Psoas muscle (tissue), 7 donors: ENCODE measurements at regions not wholly inside any gene's neighbourhood (a gene's known extent, or its start where the extent isn't known, plus 50 kb on each side); places are given as distances from the start of the nearest gene placed in this dataset.

ENCODE experiments used
- ATAC-seq, 4 donors: fragments of 200-7000 bp; cut with Tn5 transposase; one replicate each; pipeline ENCODE4 v1.9.1; 2020; ENCODE audit warnings: moderate library complexity in 3 of 4, mild to moderate bottlenecking in 2 of 4
- DNase-seq, 2 donors: peaks; one replicate each; pipeline ENCODE4 v3.0.0-alpha.2; 2020
- H3K27ac ChIP-seq: fragments of 200-600 bp; one replicate; pipeline ENCODE4 v1.8.0; 2022
- H3K27me3 ChIP-seq, 3 donors: fragments of 200-600 bp in 1 of 3; one replicate each; pipeline versions ENCODE4 v1.6.1 to v1.8.0; 2013 to 2022; ENCODE audit warnings: low read length in 2 of 3, mild to moderate bottlenecking in 2 of 3, moderate library complexity in 1 of 3; ENCODE audit not compliant: insufficient read depth in 3 of 3
- H3K36me3 ChIP-seq, 2 donors: fragments of 200-600 bp in 1 of 2; one replicate each; pipeline versions ENCODE4 v1.6.1 to v1.8.0; 2013 to 2022; ENCODE audit warnings: low read depth in 1 of 2, mild to moderate bottlenecking in 1 of 2, moderate library complexity in 1 of 2; ENCODE audit not compliant: insufficient read depth in 1 of 2
- H3K4me1 ChIP-seq: fragments of 200-600 bp; one replicate; pipeline ENCODE4 v1.8.0; 2022
- H3K4me3 ChIP-seq: fragments of 200-600 bp; one replicate; pipeline ENCODE4 v1.8.0; 2022; ENCODE audit warnings: mild to moderate bottlenecking
- H3K9me3 ChIP-seq: fragments of 200-600 bp; one replicate; pipeline ENCODE4 v1.8.0; 2022
- CTCF ChIP-seq: fragments of 200-600 bp; IDR thresholded peaks from one replicate; pipeline ENCODE4 v1.8.0; 2022; ENCODE audit warnings: antibody characterized with exemption
- WGBS, 3 donors: extraction: QIAGEN DNeasy Blood & Tissue Kit; methylation state at CpG; one replicate each; pipeline versions ENCODE4 v1.1.6 to v1.1.7; 2013; 5-methylcytosine and 5-hydroxymethylcytosine counted together
- intact Hi-C, 2 donors: fragments of 100-400 bp; cut with DNase I; formaldehyde crosslinking; loops; one replicate each; pipeline versions ENCODE4 v1.11.0 to v1.14.2; 2022
- donor health status: healthy with polysubstance abuse.
- donor health status: DM: no; HTN: no; CAD: no; lungs with moderate emphysema.
- donor health status: Bipolar disorder and iron deficiency.
- donor health status: healthy.
- donor health status: DM: yes; HTN: yes; CAD: no.
- donor health status: DM: no; HTN: no; CAD: no.
- donor health status: DM: yes; HTN: yes; CAD: no.

- no peak for DNase-seq
- intact Hi-C loops = no loop called here
- no peaks in the 10 kb centered on the region for H3K9me3 ChIP-seq
- H3K27me3 ChIP-seq = peaks cover 0 to 19% (median 5%) of the 10 kb centered on the region in 3 donors
- no peaks in the 10 kb centered on the region for H3K36me3 ChIP-seq
- no peaks in the 10 kb centered on the region for H3K4me1 ChIP-seq
- TF ChIP-seq CTCF = no peak
- no peak overlapping the region for H3K27ac ChIP-seq
- no peak for ATAC-seq
- H3K4me3 ChIP-seq = no peak overlapping the region
These were observed 226.8 kb upstream of the HMGA2 start for GRCh38 chr12:65597527-65597926.

- H3K9me3 ChIP-seq = no peaks in the 10 kb centered on the region
- intact Hi-C loops = no loop called here
- H3K36me3 ChIP-seq = no peaks in the 10 kb centered on the region
- no peak overlapping the region for H3K27ac ChIP-seq
- TF ChIP-seq CTCF = no peak
- ATAC-seq (no peak), DNase-seq (no peak)
- peaks cover 0 to 19% (median 5%) of the 10 kb centered on the region in 3 donors for H3K27me3 ChIP-seq
- no peak overlapping the region for H3K4me3 ChIP-seq
- peaks cover 5% of the 10 kb centered on the region for H3K4me1 ChIP-seq
- 78 to 87% (median 83%) methylated on average over 1 of the region's 1 CpG for WGBS, 3 donors
These were observed 225.6 kb upstream of the HMGA2 start for GRCh38 chr12:65598688-65599087.

- WGBS, 3 donors = 11 to 21% (median 17%) methylated on average over 5 of the region's 5 CpGs
- Histone ChIP-seq H3K36me3 (no peaks in the 10 kb centered on the region), H3K27ac (no peak overlapping the region), H3K27me3 (peaks cover 0 to 17% (median 5%) of the 10 kb centered on the region in 3 donors), H3K4me3 (peak overlapping the region; percentile 33), H3K9me3 (no peaks in the 10 kb centered on the region), H3K4me1 (peaks cover 5% of the 10 kb centered on the region)
- DNase-seq (no peak), ATAC-seq (no peak)
- intact Hi-C loops = loop anchor here (2.0 to 10.0 kb wide), 4 partner anchors 223 to 485 kb away; partner anchors contain the start of gene HMGA2 (in 1 of the 2)
- TF ChIP-seq CTCF = no peak
These were observed 222.1 kb upstream of the HMGA2 start for GRCh38 chr12:65602253-65602609.

GRCh38 chr12:65602610-65603295, 221.5 kb upstream of the HMGA2 start:
- Histone ChIP-seq H3K4me1 (peaks cover 5% of the 10 kb centered on the region), H3K27ac (no peak overlapping the region), H3K4me3 (peak overlapping the region; percentile 33), H3K36me3 (no peaks in the 10 kb centered on the region), H3K9me3 (no peaks in the 10 kb centered on the region), H3K27me3 (peaks cover 0 to 17% (median 5%) of the 10 kb centered on the region in 3 donors)
- ATAC-seq = peak; percentile 70 to 95 (median 91)
- TF ChIP-seq CTCF = peak; percentile 62
- intact Hi-C loops = loop anchor here (2.0 to 10.0 kb wide), 4 partner anchors 222 to 485 kb away; partner anchors contain the start of gene HMGA2 (in 1 of the 2)
- peak; percentile 70 to 79 for DNase-seq
- 9 to 10% (median 10%) methylated on average over 11 of the region's 11 CpGs for WGBS, 3 donors
